Thyroid gland (tissue), 4 donors: ENCODE measurements at regions not wholly inside any gene's neighbourhood (a gene's known extent, or its start where the extent isn't known, plus 50 kb on each side); places are given as distances from the start of the nearest gene placed in this dataset.

Source experiments
- DNase-seq, 2 donors: peaks; one replicate each; pipeline ENCODE4 v3.0.0-alpha.2; 2019
- H3K27ac ChIP-seq, 3 donors: fragments of 200-600 bp; sonication (generic); 1 replicate in 2 of 3; 2 replicates in 1 of 3; pipeline ENCODE4 v1.5.1; 2016 to 2019; ENCODE audit warnings: mild to moderate bottlenecking in 1 of 3, moderate library complexity in 1 of 3
- H3K27me3 ChIP-seq: fragments of 200-600 bp; sonication (generic); one replicate; pipeline ENCODE4 v1.5.1; 2019
- H3K36me3 ChIP-seq, 2 donors: fragments of 200-600 bp; sonication (generic); one replicate each; pipeline ENCODE4 v1.5.1; 2016 to 2019
- H3K4me1 ChIP-seq, 2 donors: fragments of 200-600 bp; sonication (generic); one replicate each; pipeline ENCODE4 v1.5.1; 2017 to 2019
- H3K4me3 ChIP-seq, 3 donors: fragments of 200-600 bp; sonication (generic); replicated peaks in 1 of 3; 1 replicate in 2 of 3; 2 replicates in 1 of 3; pipeline ENCODE4 v1.5.1; 2016; ENCODE audit warnings: mild to moderate bottlenecking in 1 of 3
- H3K9me3 ChIP-seq: fragments of 200-600 bp; sonication (generic); one replicate; pipeline ENCODE4 v1.5.1; 2017
- POLR2A ChIP-seq, 2 donors: fragments of 450-650 bp; IDR thresholded peaks; one replicate each; pipeline ENCODE4 v1.6.1; 2017; ENCODE audit warnings: antibody characterized with exemption in 2 of 2, mild to moderate bottlenecking in 2 of 2, moderate library complexity in 1 of 2
- WGBS, 2 donors: methylation state at CpG; one replicate each; pipeline ENCODE4 v1.1.5; 2017; 5-methylcytosine and 5-hydroxymethylcytosine counted together
- intact Hi-C: fragments of 100-400 bp; cut with DNase I; formaldehyde crosslinking; loops from one replicate; pipeline ENCODE4 v1.15.1; 2023
- TF ChIP-seq, protein P1 (sequence below), 6 experiments: fragments of 200-600 bp in 3 of 6; fragments of 450-650 bp in 3 of 6; sonication (generic) in 3 of 6; IDR thresholded peaks; one replicate each; pipeline ENCODE4 v1.5.1; 2016 to 2019; ENCODE audit warnings: antibody characterized with exemption in 6 of 6, mild to moderate bottlenecking in 2 of 6, inconsistent platforms in 1 of 6, moderate library complexity in 1 of 6

DNA sequence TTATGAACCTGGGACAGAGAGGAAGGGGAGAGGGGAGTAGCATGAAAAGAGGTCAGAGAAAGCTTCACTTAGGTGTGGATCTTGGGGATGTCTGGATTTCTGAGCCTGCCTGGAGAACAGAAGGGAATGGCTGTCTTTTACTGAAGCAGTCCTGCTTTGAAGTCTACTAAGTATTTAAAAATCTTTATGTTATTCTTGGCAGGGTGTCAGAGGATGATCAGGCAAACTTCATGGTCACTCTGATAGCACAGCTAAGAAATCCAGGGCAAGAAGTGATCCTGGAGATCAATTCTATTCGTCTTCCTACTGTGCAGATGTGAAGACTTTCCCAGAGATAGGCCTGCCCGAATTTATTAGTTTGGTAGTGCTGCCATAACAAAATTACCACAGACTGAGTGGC is 464.4 kb upstream of the BOD1L1 start:
- no peaks in the 10 kb centered on the region for H3K27me3 ChIP-seq
- no peak for DNase-seq
- intact Hi-C loops, result no loop called here
- WGBS, 2 donors, result 69 to 92% methylated on average over 2 of the region's 2 CpGs
- no peaks in the 10 kb centered on the region for H3K4me1 ChIP-seq
- no peaks in the 10 kb centered on the region for H3K9me3 ChIP-seq
- no peaks in the 10 kb centered on the region for H3K36me3 ChIP-seq
- TF ChIP-seq, protein P1, sequence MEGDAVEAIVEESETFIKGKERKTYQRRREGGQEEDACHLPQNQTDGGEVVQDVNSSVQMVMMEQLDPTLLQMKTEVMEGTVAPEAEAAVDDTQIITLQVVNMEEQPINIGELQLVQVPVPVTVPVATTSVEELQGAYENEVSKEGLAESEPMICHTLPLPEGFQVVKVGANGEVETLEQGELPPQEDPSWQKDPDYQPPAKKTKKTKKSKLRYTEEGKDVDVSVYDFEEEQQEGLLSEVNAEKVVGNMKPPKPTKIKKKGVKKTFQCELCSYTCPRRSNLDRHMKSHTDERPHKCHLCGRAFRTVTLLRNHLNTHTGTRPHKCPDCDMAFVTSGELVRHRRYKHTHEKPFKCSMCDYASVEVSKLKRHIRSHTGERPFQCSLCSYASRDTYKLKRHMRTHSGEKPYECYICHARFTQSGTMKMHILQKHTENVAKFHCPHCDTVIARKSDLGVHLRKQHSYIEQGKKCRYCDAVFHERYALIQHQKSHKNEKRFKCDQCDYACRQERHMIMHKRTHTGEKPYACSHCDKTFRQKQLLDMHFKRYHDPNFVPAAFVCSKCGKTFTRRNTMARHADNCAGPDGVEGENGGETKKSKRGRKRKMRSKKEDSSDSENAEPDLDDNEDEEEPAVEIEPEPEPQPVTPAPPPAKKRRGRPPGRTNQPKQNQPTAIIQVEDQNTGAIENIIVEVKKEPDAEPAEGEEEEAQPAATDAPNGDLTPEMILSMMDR (IDR thresholded peaks at IDR 0.05), result no peak
- TF ChIP-seq POLR2A (IDR thresholded peaks at IDR 0.05), result no peak
- H3K27ac ChIP-seq, result no peak overlapping the region
- no peak overlapping the region for H3K4me3 ChIP-seq

- no peaks in the 10 kb centered on the region for H3K9me3 ChIP-seq
- no peaks in the 10 kb centered on the region for H3K27me3 ChIP-seq
- intact Hi-C loops, result no loop called here
- no peak overlapping the region for H3K4me3 ChIP-seq
- H3K27ac ChIP-seq, result no peak overlapping the region
- H3K4me1 ChIP-seq, result no peaks in the 10 kb centered on the region
- DNase-seq, result no peak
- no peak for TF ChIP-seq POLR2A (IDR thresholded peaks at IDR 0.05)
- TF ChIP-seq, protein P1 (IDR thresholded peaks at IDR 0.05), result no peak
- H3K36me3 ChIP-seq, result no peaks in the 10 kb centered on the region
- WGBS, 2 donors, result 87 to 88% methylated on average over 3 of the region's 3 CpGs
Observed at GRCh38 chr4:14092741-14093140, 465.2 kb upstream of the BOD1L1 start.

DNA sequence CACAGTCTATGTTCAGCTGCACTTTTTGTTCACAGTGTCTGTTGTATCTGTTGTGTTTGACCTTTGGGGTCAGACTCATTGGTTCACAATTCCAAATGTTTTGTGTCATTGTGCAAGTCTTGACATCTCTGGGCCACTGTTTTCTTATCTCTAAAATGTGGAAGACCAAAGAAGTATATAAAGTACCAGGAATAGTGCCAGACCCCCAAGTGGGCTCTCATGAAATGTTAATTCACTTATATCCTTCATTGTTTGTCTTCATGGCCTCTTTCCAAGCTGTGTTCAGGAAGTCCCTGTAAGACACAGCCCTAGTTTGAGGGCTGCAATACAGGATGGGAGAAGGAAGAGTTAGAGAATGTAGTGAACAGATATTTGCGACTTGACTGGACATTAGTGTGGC is 468.3 kb upstream of the BOD1L1 start:
- DNase-seq, result no peak
- 88 to 93% methylated on average over 1 of the region's 1 CpG for WGBS, 2 donors
- no peak for TF ChIP-seq POLR2A (IDR thresholded peaks at IDR 0.05)
- TF ChIP-seq, protein P1 (IDR thresholded peaks at IDR 0.05), result no peak
- Histone ChIP-seq H3K27me3 (no peaks in the 10 kb centered on the region), H3K9me3 (no peaks in the 10 kb centered on the region), H3K4me3 (no peak overlapping the region), H3K4me1 (no peaks in the 10 kb centered on the region), H3K36me3 (no peaks in the 10 kb centered on the region), H3K27ac (no peak overlapping the region)
- intact Hi-C loops, result no loop called here

DNA sequence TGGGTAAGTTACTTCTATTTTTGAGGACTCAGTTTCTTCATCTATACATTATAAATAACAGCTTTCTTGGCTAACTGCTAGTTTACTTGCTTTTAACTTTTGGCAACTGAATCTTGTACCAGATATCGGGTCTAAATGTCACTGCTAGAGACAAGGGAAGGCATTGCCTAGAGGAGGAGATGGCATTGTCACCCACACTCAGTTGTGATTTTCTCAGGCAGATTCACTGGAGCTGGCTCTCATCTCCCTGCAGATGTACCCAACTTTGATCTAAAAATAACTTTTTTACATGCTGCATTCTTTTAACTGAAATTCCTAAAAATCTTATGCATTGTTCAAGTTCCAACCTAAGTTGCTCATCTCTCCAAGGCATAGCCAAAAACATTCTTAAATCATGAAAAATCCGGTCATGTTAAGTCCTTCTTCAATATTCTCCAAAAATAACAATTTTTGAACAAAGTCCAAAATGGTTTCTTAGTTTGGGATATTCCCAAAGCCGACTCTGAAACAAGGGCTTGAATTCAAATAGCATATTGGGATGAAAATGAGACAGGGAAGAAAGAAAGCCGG is 469.0 kb upstream of the BOD1L1 start:
- H3K36me3 ChIP-seq, result no peaks in the 10 kb centered on the region
- no peaks in the 10 kb centered on the region for H3K4me1 ChIP-seq
- no peak overlapping the region for H3K27ac ChIP-seq
- 69 to 76% methylated on average over 4 of the region's 4 CpGs for WGBS, 2 donors
- no peak for DNase-seq
- no peak overlapping the region for H3K4me3 ChIP-seq
- no peaks in the 10 kb centered on the region for H3K27me3 ChIP-seq
- no peak for TF ChIP-seq POLR2A (IDR thresholded peaks at IDR 0.05)
- TF ChIP-seq, protein P1 (IDR thresholded peaks at IDR 0.05), result no peak
- intact Hi-C loops, result no loop called here
- no peaks in the 10 kb centered on the region for H3K9me3 ChIP-seq

DNA sequence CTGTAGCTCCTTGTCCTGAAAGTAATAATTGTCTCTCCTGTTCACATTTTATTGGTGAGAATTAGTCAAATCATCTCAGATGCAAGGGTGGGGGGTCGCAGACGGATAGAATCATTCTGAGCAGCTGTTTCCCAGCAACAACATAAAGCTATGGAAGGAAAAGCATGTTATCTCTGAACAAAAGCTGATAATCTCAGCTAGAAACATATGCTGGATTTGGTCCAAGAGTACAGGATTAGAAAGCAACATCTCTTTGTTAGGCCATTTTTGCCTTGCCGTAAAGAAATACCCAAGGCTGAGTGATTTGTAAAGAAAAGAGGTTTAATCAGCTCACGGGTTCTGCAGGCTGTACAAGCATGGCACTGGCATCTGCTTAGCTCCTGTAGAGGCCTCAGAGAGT is 472.8 kb upstream of the BOD1L1 start:
- WGBS, 2 donors, result 57 to 78% methylated on average over 4 of the region's 4 CpGs
- Histone ChIP-seq H3K27ac (no peak overlapping the region), H3K4me3 (no peak overlapping the region), H3K36me3 (no peaks in the 10 kb centered on the region), H3K4me1 (no peaks in the 10 kb centered on the region), H3K9me3 (no peaks in the 10 kb centered on the region), H3K27me3 (no peaks in the 10 kb centered on the region)
- DNase-seq, result no peak
- no peak for TF ChIP-seq POLR2A (IDR thresholded peaks at IDR 0.05)
- TF ChIP-seq, protein P1 (IDR thresholded peaks at IDR 0.05), result no peak
- intact Hi-C loops, result no loop called here
